HG03354 (cell line): ENCODE measurements at regions not wholly inside any gene's neighbourhood (a gene's known extent, or its start where the extent isn't known, plus 50 kb on each side); places are given as distances from the start of the nearest gene placed in this dataset.

Experiments used
- ATAC-seq: cut with Tn5 transposase; IDR thresholded peaks from one replicate; pipeline ENCODE4 v1.9.1; 2021; ENCODE audit warnings: mild to moderate bottlenecking; ENCODE audit not compliant: unreplicated experiment, poor library complexity, severe bottlenecking

- ATAC-seq: no peak
Measured at GRCh38 chr20:58072695-58073671, 155.5 kb downstream of the ANKRD60 start.

- no peak for ATAC-seq
Measured at GRCh38 chr20:58071991-58072390, 156.5 kb downstream of the ANKRD60 start.

GRCh38 chr20:58071298-58071697 lies 157.2 kb downstream of the ANKRD60 start:
- no peak for ATAC-seq

DNA sequence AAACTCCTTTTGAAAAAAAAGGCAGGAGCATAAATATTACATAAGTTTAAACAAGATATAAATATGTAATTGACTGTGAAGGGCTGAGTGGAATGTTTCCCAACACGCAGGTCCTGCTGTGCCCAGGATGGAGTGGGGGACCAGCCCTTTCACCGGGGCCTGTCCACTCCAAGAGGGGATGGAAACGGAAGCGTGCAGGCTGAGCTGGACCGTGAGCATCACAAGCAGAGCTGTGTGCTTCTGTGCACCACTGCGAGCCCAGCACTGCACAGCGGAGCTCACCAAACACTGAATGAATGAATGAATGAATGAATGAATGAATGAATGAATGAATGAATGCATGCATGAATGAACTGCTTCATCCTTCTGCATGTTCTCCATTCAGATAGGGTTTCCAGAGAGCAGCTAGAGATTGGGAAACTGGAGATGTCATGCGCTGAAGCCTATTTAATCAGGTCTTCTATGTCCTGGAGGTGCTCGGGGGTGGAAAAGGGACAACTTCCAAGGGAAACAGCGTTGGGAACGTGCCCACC lies 157.7 kb downstream of the ANKRD60 start:
- ATAC-seq: no peak

DNA sequence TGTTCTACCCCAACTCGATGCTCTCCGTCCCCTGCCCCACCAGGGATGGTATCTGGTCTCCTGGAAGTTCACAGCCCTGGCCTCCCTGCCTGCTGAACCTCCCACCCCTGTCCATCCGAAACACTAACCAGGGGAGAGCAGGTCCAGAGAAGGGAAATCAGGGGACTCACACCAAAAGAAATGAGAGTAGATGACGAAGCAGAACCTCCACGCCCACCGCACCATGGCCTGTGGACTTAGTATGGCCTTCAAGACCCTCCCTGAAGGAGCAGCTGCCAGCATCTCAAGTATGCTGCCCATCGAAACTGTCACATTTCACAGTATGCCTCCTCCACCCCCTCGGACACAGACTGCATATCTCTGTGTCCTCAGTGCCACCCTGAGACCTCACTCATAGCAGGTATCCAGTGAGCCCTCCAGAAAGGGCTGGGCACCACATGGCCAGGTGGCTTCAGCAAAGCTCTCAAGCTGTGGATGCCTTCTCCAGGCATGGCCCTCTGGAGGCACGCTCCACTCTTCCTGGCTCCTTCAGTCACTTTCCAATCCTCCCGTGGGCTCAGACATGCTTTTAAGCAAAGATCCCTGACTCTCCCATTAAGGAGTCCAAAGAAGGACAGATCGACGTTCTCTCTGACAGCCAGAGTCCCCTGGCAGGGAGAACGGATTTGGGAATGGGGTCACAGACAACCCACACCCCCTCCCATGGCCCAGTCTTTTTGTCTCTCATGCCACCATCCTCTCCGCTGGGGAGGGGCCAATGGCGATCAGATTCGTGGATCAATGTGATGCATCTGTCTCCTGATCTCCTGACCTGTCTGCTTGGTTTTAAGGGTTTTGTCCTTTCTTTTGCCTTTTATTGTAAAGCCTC lies 158.4 kb downstream of the ANKRD60 start:
- ATAC-seq: no peak

- no peak for ATAC-seq
Measured at GRCh38 chr20:58069207-58069606, 159.2 kb downstream of the ANKRD60 start.

GRCh38 chr20:58065508-58066361 lies 162.7 kb downstream of the ANKRD60 start:
- no peak for ATAC-seq

GRCh38 chr20:58064411-58065010 lies 163.9 kb downstream of the ANKRD60 start:
- no peak for ATAC-seq

DNA sequence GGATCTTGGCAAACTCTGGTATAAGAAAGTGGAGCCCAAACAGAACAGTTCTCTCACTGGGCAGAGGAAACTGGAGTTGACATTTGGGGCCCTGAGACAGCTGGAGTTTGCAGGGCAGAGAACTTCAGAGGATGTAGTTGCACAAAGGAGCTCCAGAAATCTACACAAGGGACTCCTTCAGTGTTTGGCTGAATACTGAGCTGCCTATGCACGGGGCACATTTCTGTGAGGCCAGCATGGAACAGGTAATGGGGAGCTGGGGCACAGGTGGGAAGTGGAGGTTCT lies 169.3 kb downstream of the ANKRD60 start:
- ATAC-seq: no peak

DNA sequence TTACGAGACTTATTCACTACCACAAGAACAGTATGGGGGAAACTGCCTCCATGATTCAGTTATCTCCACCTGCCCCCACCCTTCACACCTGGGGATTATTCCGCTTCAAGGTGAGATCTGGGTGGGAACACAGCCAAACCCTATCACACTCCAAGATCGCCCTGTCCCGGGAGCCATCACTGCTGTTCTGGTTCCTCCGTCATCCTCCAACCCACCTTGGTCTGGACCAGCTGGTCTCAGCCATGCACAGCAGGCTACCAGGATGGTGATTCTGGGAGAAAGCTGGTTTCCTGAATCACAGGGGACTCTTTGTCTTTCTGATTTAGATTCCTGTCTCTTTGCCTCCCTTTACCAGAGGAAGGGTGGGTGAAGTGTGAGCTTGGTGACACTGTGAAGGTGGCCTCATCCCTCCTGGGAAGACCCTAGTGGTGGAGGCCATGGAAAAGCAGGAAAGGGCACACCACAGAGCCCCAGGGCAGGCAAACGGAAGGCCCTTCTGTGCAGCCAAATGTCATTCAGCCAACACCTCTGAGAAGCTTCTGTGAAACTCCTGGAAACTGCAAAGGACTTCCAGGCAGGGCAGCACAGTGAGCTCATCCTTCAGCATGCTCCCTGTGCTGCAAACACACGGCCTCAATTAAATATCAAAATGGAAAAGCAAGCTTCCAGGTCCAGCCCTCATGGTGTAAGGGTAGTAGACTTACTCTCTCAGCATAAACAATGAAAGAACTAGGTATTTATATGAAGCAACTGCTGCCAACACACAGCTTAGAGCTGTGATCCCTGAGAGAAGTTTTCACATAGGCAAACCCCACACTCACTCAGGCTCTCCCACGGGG lies 169.8 kb downstream of the ANKRD60 start:
- ATAC-seq: no peak

DNA sequence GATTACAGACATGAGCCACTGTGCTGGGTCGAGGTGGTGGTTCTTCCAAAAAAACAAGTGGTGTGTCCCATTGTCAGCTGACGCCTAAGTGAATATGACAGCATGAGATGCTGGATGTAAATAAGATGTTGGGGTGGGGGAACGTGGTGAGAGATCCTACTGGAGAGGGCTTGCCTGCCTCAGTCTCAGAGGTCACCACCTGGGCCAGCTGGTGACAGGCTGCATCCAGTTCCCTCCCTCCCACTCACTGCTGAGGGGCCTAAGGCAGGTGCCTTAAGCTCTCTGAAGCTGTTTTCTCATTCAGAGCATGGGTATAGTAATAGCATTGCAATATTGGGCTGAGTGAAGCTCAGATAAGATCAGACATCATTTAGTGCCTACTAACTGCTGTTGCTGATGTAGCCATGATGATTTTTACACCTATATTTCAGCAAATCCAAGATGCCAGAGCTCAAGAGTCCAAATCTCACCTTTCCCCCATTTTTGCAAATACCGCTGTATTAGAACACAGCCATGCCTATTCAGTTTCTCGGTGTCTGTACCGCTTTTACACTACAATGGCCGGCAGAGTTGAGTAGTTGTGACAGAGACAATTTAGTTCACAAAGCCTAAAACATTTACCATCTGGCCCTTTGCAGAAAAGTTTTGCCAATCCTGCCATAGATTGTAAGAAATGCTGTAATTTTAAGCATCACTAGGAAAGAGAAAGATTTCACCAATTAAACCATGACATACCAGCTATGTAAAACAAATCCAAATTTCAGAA lies 171.3 kb downstream of the ANKRD60 start:
- ATAC-seq: no peak

GRCh38 chr20:58056021-58056591 lies 172.3 kb downstream of the ANKRD60 start:
- no peak for ATAC-seq

DNA sequence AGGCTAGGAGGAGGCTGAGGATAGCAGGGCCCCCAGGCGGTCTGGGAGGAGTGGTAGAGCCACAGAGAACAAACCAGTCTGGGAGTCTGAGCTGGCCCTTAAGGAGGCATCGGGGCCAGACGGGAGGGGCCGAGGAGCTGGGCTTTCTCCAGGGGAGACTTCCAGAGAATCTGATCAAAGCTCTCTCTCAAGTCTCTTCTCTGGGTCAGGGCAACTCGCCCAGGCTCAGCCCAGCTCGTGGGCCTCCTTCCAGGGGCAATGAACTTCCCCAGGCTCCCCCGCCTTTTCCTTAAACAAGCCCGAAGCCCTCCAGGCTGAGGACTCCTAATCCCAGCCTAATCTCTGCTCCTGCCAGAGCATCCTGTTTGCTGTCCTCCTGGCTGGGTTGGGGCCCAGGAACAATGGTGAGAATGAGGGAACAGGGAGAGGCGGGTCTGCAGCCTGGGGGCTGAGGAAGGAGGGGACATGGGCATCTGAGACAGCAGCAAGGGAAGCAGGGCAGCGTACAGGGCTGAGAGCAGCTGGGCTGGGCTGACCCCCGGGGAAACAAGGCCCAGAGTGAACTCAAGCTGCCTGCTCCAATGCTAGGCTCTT lies 173.6 kb downstream of the ANKRD60 start:
- no peak for ATAC-seq

GRCh38 chr20:58054082-58054779 lies 174.2 kb downstream of the ANKRD60 start:
- no peak for ATAC-seq

GRCh38 chr20:58053391-58054055 lies 174.9 kb downstream of the ANKRD60 start:
- ATAC-seq: no peak

DNA sequence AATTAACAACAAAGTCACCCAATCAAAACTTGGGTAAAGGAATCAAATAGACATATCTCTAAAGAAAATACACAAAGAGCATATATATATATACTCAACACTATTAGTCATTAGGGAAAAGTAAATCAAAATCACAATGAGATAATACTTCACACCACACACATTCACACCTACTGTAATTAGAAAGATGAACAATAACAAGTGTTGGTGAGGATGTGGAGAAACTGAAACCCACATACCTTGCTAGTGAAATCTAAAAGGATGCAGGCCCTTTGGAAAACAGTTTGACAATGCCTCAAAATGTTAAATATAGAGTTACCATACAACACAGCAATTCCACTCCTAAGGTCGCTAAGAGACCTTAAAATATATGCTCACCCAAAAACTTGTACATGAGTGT lies 177.1 kb downstream of the ANKRD60 start:
- no peak for ATAC-seq
